CD4-positive, alpha-beta T cell treated with Interleukin-6 at 100 ng/mL for 8 hours (primary cell): ENCODE measurements at regions not wholly inside any gene's neighbourhood (a gene's known extent, or its start where the extent isn't known, plus 50 kb on each side); places are given as distances from the start of the nearest gene placed in this dataset.

ENCODE experiments used
- DNase-seq: peaks from one replicate; pipeline ENCODE4 v3.0.0-alpha.2; 2020; ENCODE audit warnings: mixed read lengths, low spot score

- no peak for DNase-seq
Measured at GRCh38 chr9:80928697-80929096, 760.6 kb downstream of the TLE1 start.

GRCh38 chr9:80926611-80927010, 762.7 kb downstream of the TLE1 start:
- no peak for DNase-seq

GRCh38 chr9:80922544-80922943, 766.8 kb downstream of the TLE1 start:
- DNase-seq, result no peak

- DNase-seq, result no peak
Measured at GRCh38 chr9:80906728-80907127, 782.6 kb downstream of the TLE1 start.

GRCh38 chr9:80899208-80899607, 790.1 kb downstream of the TLE1 start:
- DNase-seq, result no peak

GRCh38 chr9:80893190-80893589, 796.2 kb downstream of the TLE1 start:
- DNase-seq, result no peak

GRCh38 chr9:80892703-80893102, 796.6 kb downstream of the TLE1 start:
- no peak for DNase-seq

- no peak for DNase-seq
Measured at GRCh38 chr9:80890124-80890523, 799.2 kb downstream of the TLE1 start.

GRCh38 chr9:80885894-80886293, 803.5 kb downstream of the TLE1 start:
- no peak for DNase-seq

GRCh38 chr9:80883826-80884579, 805.3 kb downstream of the TLE1 start:
- no peak for DNase-seq

GRCh38 chr9:80883426-80883825, 805.9 kb downstream of the TLE1 start:
- DNase-seq, result no peak

GRCh38 chr9:80881940-80882339, 807.4 kb downstream of the TLE1 start:
- no peak for DNase-seq

- DNase-seq, result no peak
Measured at GRCh38 chr9:80881320-80881719, 808.0 kb downstream of the TLE1 start.

GRCh38 chr9:80878556-80878955, 810.8 kb downstream of the TLE1 start:
- no peak for DNase-seq

- DNase-seq, result no peak
Measured at GRCh38 chr9:80875947-80876346, 813.4 kb downstream of the TLE1 start.

- no peak for DNase-seq
Measured at GRCh38 chr9:80874276-80874675, 815.1 kb downstream of the TLE1 start.

- no peak for DNase-seq
Measured at GRCh38 chr9:80873861-80874260, 815.5 kb downstream of the TLE1 start.

- DNase-seq, result no peak
Measured at GRCh38 chr9:80871596-80871995, 817.8 kb downstream of the TLE1 start.

- no peak for DNase-seq
Measured at GRCh38 chr9:80867731-80868130, 821.6 kb downstream of the TLE1 start.

GRCh38 chr9:80866576-80867227, 822.6 kb downstream of the TLE1 start:
- DNase-seq, result no peak

- no peak for DNase-seq
Measured at GRCh38 chr9:80866121-80866520, 823.2 kb downstream of the TLE1 start.

GRCh38 chr9:80843028-80843427, 846.3 kb downstream of the TLE1 start:
- no peak for DNase-seq

GRCh38 chr9:80842389-80842788, 847.0 kb downstream of the TLE1 start:
- no peak for DNase-seq

GRCh38 chr9:80841888-80842287, 847.5 kb downstream of the TLE1 start:
- DNase-seq, result no peak
